ENCODE measurements at regions not wholly inside any gene's neighbourhood (a gene's known extent, or its start where the extent isn't known, plus 50 kb on each side); places are given as distances from the start of the nearest gene placed in this dataset.
"Not testable (repeated sequence)": the region's sequence is repeated elsewhere in the genome, so short reads cannot be mapped to it uniquely, and the experiment has no call there.

DNA sequence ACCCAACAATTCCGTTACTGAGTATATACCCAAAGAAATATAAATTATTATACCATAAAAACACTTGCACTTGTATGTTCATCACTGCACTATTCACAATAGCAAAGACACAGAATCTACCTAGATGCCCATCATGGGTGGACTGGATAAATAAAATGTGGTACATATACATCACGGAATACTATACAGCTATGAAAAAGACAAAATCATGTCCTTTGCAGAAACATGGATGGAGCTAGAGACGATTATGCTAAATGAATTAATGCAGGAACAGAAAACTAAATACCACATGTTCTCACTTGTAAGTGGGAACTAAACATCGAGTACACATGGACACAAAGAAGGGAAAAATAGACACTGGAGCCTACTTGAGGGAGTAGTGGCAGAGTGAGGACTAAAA, 185.3 kb downstream of the PYDC2 start:
- TF ChIP-seq, protein P1, sequence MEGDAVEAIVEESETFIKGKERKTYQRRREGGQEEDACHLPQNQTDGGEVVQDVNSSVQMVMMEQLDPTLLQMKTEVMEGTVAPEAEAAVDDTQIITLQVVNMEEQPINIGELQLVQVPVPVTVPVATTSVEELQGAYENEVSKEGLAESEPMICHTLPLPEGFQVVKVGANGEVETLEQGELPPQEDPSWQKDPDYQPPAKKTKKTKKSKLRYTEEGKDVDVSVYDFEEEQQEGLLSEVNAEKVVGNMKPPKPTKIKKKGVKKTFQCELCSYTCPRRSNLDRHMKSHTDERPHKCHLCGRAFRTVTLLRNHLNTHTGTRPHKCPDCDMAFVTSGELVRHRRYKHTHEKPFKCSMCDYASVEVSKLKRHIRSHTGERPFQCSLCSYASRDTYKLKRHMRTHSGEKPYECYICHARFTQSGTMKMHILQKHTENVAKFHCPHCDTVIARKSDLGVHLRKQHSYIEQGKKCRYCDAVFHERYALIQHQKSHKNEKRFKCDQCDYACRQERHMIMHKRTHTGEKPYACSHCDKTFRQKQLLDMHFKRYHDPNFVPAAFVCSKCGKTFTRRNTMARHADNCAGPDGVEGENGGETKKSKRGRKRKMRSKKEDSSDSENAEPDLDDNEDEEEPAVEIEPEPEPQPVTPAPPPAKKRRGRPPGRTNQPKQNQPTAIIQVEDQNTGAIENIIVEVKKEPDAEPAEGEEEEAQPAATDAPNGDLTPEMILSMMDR (IDR thresholded peaks at IDR 0.05): no peak
- peaks cover 6% of the 10 kb centered on the region for H3K9me3 ChIP-seq
- no peaks in the 10 kb centered on the region for H3K36me3 ChIP-seq (ENCODE audit: insufficient read depth in 1 of 2, low read depth in 1 of 2)
- H3K27me3 ChIP-seq (ENCODE audit: insufficient read depth in 3 of 3, low read length in 2 of 3): no peaks in the 10 kb centered on the region
- 91 to 94% (median 94%) methylated on average over 4 of the region's 4 CpGs for WGBS, 3 donors
- ATAC-seq (no peak), DNase-seq (no peak)
- no peaks in the 10 kb centered on the region for H3K4me1 ChIP-seq
- intact Hi-C loops (cut with DNase I): no loop called here
- no peak overlapping the region for H3K27ac ChIP-seq
- H3K4me3 ChIP-seq: no peak overlapping the region

DNA sequence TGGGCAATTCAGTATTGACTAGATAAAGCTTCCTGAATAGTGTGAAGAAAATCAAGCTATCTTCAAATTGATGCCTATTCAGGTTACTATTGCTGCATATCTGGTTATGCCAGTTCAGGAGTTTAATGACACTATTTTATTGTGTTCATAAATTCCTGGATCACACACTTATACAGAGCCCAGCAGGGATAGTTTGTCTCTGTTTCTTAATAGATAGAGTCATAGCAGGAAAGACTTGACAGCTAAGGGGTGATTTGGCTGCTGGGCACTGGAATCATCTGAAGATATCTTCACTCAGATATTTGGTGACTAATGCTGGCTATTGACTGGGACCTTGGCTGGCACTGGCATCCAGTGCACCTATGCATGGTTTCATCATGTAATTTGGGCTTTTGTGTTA, 187.8 kb downstream of the PYDC2 start:
- no peak for ATAC-seq
- Histone ChIP-seq H3K36me3 (ENCODE audit: insufficient read depth in 1 of 2, low read depth in 1 of 2) (no peaks in the 10 kb centered on the region), H3K4me1 (no peaks in the 10 kb centered on the region), H3K27ac (no peak overlapping the region), H3K27me3 (ENCODE audit: insufficient read depth in 3 of 3, low read length in 2 of 3) (no peaks in the 10 kb centered on the region), H3K9me3 (peaks cover 6% of the 10 kb centered on the region), H3K4me3 (no peak overlapping the region)
- intact Hi-C loops (cut with DNase I): no loop called here
- no peak for DNase-seq
- TF ChIP-seq, protein P1 (IDR thresholded peaks at IDR 0.05): no peak

DNA sequence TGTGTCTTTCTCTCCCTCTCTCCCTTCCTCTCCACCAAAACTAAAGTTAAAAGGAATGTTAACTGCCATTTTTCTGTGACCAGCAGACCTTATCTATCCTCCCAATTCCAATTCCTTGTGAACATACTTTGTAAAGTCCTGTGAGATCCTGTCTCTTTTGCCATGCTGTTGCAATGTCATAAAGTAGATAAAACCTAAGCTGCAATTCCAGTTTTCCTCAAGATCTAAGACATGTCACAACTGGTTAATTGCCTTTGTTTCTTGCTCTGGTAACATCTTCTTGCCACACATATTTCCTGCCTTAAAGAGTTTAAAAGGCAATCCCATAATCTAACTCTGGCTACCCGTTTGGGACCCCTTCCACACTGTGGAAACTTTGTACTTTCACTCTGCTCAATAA, 188.7 kb downstream of the PYDC2 start:
- no peak overlapping the region for H3K27ac ChIP-seq
- H3K9me3 ChIP-seq: peaks cover 6% of the 10 kb centered on the region
- intact Hi-C loops (cut with DNase I): no loop called here
- TF ChIP-seq, protein P1 (IDR thresholded peaks at IDR 0.05): no peak
- no peaks in the 10 kb centered on the region for H3K36me3 ChIP-seq (ENCODE audit: insufficient read depth in 1 of 2, low read depth in 1 of 2)
- DNase-seq (no peak), ATAC-seq (no peak)
- H3K4me3 ChIP-seq: no peak overlapping the region
- 38 to 47% (median 39%) methylated on average over 1 of the region's 1 CpG for WGBS, 3 donors
- H3K4me1 ChIP-seq: no peaks in the 10 kb centered on the region
- H3K27me3 ChIP-seq (ENCODE audit: insufficient read depth in 3 of 3, low read length in 2 of 3): no peaks in the 10 kb centered on the region

- H3K27ac ChIP-seq; DNase-seq; H3K27me3 ChIP-seq (ENCODE audit: insufficient read depth in 3 of 3, low read length in 2 of 3); H3K4me1 ChIP-seq; H3K36me3 ChIP-seq (ENCODE audit: insufficient read depth in 1 of 2, low read depth in 1 of 2); intact Hi-C loops (cut with DNase I); ATAC-seq; H3K9me3 ChIP-seq; H3K4me3 ChIP-seq: not testable (repeated sequence)
- whole genome bisulfite sequencing, 3 donors: 89 to 92% (median 91%) methylated on average over 18 of the region's 18 CpGs
These were observed 197.9 kb downstream of the PYDC2 start for GRCh38 chr3:191658781-191659419.

DNA sequence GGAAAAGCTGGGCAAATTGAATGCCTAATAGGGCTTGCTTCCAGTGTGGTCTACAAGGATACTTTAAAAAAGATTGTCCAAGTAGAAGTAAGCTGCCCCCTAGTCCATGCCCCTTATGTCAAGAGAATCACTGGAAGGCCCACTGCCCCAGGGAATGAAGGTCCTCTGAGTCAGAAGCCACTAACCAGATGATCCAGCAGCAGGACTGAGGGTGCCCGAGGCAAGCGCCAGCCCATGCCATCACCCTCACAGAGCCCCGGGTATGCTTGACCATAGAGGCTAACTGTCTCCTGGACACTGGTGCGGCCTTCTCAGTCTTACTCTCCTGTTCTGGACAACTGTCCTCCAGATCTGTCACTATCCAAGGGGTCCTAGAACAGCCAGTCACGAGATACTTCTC, 201.2 kb downstream of the PYDC2 start:
- WGBS, 3 donors: 74 to 86% (median 84%) methylated on average over 5 of the region's 5 CpGs
- H3K36me3 ChIP-seq (ENCODE audit: insufficient read depth in 1 of 2, low read depth in 1 of 2); intact Hi-C loops (cut with DNase I); ATAC-seq; H3K9me3 ChIP-seq; H3K27me3 ChIP-seq (ENCODE audit: insufficient read depth in 3 of 3, low read length in 2 of 3); H3K4me1 ChIP-seq; H3K27ac ChIP-seq; H3K4me3 ChIP-seq; DNase-seq: not testable (repeated sequence)

DNA sequence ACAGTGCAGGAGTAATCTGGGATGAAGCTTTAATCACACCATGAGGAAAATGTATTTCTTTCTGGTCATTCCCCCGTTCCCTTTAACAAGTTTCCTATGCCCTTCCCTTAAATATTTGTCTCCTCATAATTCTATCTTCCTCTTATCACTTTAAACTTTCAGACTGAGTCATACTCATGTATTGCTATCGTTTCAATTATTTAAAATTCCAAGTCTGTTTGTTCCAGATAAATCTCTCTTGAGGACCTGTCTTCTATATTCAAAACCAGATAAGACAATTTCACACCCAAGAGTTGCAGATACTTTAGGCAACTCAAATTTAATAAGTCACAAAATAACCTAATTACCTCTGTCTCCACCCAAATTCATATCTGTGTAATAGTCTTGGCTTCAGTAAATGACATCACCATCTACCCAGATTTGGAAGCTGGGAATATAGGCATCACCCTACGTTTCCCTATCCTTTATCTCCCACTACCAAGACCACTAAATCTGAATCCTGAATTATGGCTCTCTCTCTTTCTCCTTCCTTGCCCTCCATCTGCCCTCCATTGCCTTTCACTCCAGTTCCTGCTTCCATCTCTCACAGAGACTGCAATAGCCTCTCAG, 220.1 kb downstream of the PYDC2 start:
- H3K4me3 ChIP-seq: no peak overlapping the region
- H3K27me3 ChIP-seq (ENCODE audit: insufficient read depth in 3 of 3, low read length in 2 of 3): no peaks in the 10 kb centered on the region
- WGBS, 3 donors: 36 to 74% (median 45%) methylated on average over 3 of the region's 3 CpGs
- ATAC-seq (no peak), DNase-seq (no peak)
- H3K4me1 ChIP-seq: no peaks in the 10 kb centered on the region
- TF ChIP-seq, protein P1 (IDR thresholded peaks at IDR 0.05): no peak
- no peaks in the 10 kb centered on the region for H3K36me3 ChIP-seq (ENCODE audit: insufficient read depth in 1 of 2, low read depth in 1 of 2)
- no peaks in the 10 kb centered on the region for H3K9me3 ChIP-seq
- no peak overlapping the region for H3K27ac ChIP-seq
- intact Hi-C loops (cut with DNase I): no loop called here
